Stomach (tissue), 8 donors: ENCODE measurements at regions not wholly inside any gene's neighbourhood (a gene's known extent, or its start where the extent isn't known, plus 50 kb on each side); places are given as distances from the start of the nearest gene placed in this dataset.
"Not testable (repeated sequence)": the region's sequence is repeated elsewhere in the genome, so short reads cannot be mapped to it uniquely, and the experiment has no call there.

Experiments
- DNase-seq, 2 donors: peaks; one replicate each; pipeline versions ENCODE4 v3.0.0 to v3.0.0-alpha.2; 2013 to 2019
- H3K27ac ChIP-seq, 5 donors: fragments of 200-600 bp in 4 of 5; sonication (generic) in 4 of 5; one replicate each; pipeline ENCODE4 v1.5.1; 2013 to 2019; ENCODE audit warnings: mild to moderate bottlenecking in 1 of 5, moderate library complexity in 1 of 5
- H3K27me3 ChIP-seq, 3 donors: fragments of 200-600 bp; sonication (generic); one replicate each; pipeline ENCODE4 v1.5.1; 2017 to 2019; ENCODE audit warnings: mixed run types in 1 of 3
- H3K36me3 ChIP-seq, 4 donors: fragments of 200-600 bp; sonication (generic); 1 replicate in 3 of 4; 2 replicates in 1 of 4; pipeline ENCODE4 v1.5.1; 2016 to 2019
- H3K4me1 ChIP-seq, 4 donors: fragments of 200-600 bp; sonication (generic); one replicate each; pipeline ENCODE4 v1.5.1; 2016 to 2019
- H3K4me3 ChIP-seq, 4 donors: fragments of 200-600 bp; sonication (generic) in 3 of 4; one replicate each; pipeline ENCODE4 v1.5.1; 2016 to 2019; ENCODE audit warnings: mild to moderate bottlenecking in 1 of 4
- H3K9me3 ChIP-seq, 4 donors: fragments of 200-600 bp; sonication (generic); one replicate each; pipeline ENCODE4 v1.5.1; 2016 to 2019
- CTCF ChIP-seq, 7 experiments: fragments of 450-650 bp in 4 of 7; fragments of 200-600 bp in 3 of 7; sonication (generic) in 3 of 7; IDR thresholded peaks; one replicate each; pipeline ENCODE4 v1.5.1; 2016 to 2019; ENCODE audit warnings: antibody characterized with exemption in 7 of 7, control low read depth in 2 of 7, mild to moderate bottlenecking in 1 of 7
- EP300 ChIP-seq: sonication (generic); formaldehyde crosslinking; IDR thresholded peaks from one replicate; pipeline ENCODE4 v1.6.1; 2017; ENCODE audit warnings: antibody characterized with exemption
- POLR2A ChIP-seq, 4 donors: fragments of 450-650 bp; IDR thresholded peaks; one replicate each; pipeline ENCODE4 v1.6.1; 2016; ENCODE audit warnings: antibody characterized with exemption in 4 of 4, control low read depth in 2 of 4, mild to moderate bottlenecking in 1 of 4, moderate library complexity in 1 of 4
- POLR2AphosphoS5 ChIP-seq, 3 donors: sonication (generic); formaldehyde crosslinking; IDR thresholded peaks; one replicate each; pipeline ENCODE4 v1.6.1; 2016; ENCODE audit warnings: antibody characterized with exemption in 3 of 3
- WGBS, 5 donors: extraction: QIAGEN DNeasy Blood & Tissue Kit in 3 of 5; methylation state at CpG; one replicate each; pipeline versions ENCODE4 v1.1.5 to v1.1.7; 2013 to 2018; 5-methylcytosine and 5-hydroxymethylcytosine counted together
- intact Hi-C: fragments of 100-400 bp; cut with DNase I; formaldehyde crosslinking; loops from one replicate; pipeline ENCODE4 v1.15.1; 2023; ENCODE audit warnings: low total_unique reads
- donor health status: healthy with polysubstance abuse.
- donor health status: Bipolar disorder and iron deficiency.
- donor health status: healthy.

- no peak overlapping the region for H3K4me3 ChIP-seq
- H3K9me3 ChIP-seq = peaks cover 0 to 17% (median 0%) of the 10 kb centered on the region in 4 donors
- TF ChIP-seq POLR2AphosphoS5 (IDR thresholded peaks at IDR 0.05) (no peak), CTCF (IDR thresholded peaks at IDR 0.05) (no peak), EP300 (no peak), POLR2A (IDR thresholded peaks at IDR 0.05) (no peak)
- H3K27ac ChIP-seq = no peak overlapping the region
- no peak for DNase-seq
- intact Hi-C loops = no loop called here
- H3K27me3 ChIP-seq = no peaks in the 10 kb centered on the region
- 58 to 72% (median 64%) methylated on average over 4 of the region's 4 CpGs for WGBS, 5 donors
- H3K4me1 ChIP-seq = no peaks in the 10 kb centered on the region
- H3K36me3 ChIP-seq = no peaks in the 10 kb centered on the region
Observed at GRCh38 chr15:93920204-93920603, 311.2 kb upstream of the MCTP2 start.

DNA sequence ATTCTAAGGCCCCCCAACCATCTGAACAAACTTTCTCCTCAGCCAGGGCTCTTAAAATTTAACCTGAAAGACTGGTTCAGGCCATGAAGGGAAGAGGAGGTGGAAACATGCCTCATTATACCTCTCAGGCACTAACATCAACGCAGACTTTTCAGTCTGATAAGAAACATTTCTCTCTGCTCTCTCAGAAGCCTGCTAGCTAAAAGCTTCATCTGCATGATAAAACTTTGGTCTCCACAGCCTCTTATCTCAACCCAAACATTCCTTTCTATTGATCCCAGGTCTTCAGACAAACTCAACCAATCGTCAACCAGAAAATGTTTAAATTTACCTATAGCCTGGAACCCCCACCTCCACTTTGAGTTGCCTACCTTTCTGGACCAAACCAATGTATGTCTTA is 312.6 kb upstream of the MCTP2 start:
- 25 to 54% (median 38%) methylated on average over 2 of the region's 2 CpGs for WGBS, 5 donors
- not testable (repeated sequence) for H3K36me3 ChIP-seq

DNA sequence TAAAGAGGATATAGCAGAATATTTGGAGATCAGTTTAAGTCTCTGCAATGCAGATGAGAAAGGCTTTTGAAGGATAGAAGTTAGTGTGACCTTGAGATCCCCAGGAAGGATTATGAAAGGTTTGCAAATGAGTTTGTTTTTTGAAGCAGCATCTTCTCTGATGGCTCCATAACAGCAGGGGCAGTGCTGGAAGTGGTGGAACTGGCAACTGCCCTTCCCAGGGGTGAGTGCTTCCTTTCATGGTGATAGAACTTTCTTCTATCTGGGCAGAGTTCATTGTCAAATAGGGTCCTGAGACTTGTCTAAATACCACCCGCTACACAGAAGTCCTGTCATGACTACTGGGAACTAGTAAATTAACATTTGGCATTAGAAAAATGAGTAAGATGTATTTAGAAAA is 314.2 kb upstream of the MCTP2 start:
- no peaks in the 10 kb centered on the region for H3K4me1 ChIP-seq
- peaks cover 0 to 12% (median 0%) of the 10 kb centered on the region in 4 donors for H3K9me3 ChIP-seq
- H3K4me3 ChIP-seq = no peak overlapping the region
- H3K36me3 ChIP-seq = no peaks in the 10 kb centered on the region
- no peaks in the 10 kb centered on the region for H3K27me3 ChIP-seq
- intact Hi-C loops = no loop called here
- WGBS, 5 donors = 73 to 96% (median 95%) methylated on average over 1 of the region's 1 CpG
- no peak for TF ChIP-seq CTCF (IDR thresholded peaks at IDR 0.05)
- DNase-seq = no peak
- no peak overlapping the region for H3K27ac ChIP-seq

More for the DNA sequence above, 312.6 kb upstream of the MCTP2 start:
- H3K4me3 ChIP-seq, DNase-seq, H3K4me1 ChIP-seq, H3K27me3 ChIP-seq, H3K27ac ChIP-seq, intact Hi-C loops: not testable (repeated sequence)
- H3K9me3 ChIP-seq = peaks cover 0 to 17% (median 0%) of the 10 kb centered on the region in 4 donors

- intact Hi-C loops = no loop called here
- Histone ChIP-seq H3K4me1 (no peaks in the 10 kb centered on the region), H3K4me3 (no peak overlapping the region), H3K9me3 (no peaks in the 10 kb centered on the region), H3K27me3 (no peaks in the 10 kb centered on the region), H3K36me3 (no peaks in the 10 kb centered on the region), H3K27ac (no peak overlapping the region)
- DNase-seq = no peak
- TF ChIP-seq CTCF (IDR thresholded peaks at IDR 0.05) (no peak), POLR2AphosphoS5 (IDR thresholded peaks at IDR 0.05) (no peak), EP300 (no peak), POLR2A (IDR thresholded peaks at IDR 0.05) (no peak)
- WGBS, 5 donors = 73 to 80% (median 76%) methylated on average over 3 of the region's 3 CpGs
Observed at GRCh38 chr15:93913871-93914270, 317.5 kb upstream of the MCTP2 start.

DNA sequence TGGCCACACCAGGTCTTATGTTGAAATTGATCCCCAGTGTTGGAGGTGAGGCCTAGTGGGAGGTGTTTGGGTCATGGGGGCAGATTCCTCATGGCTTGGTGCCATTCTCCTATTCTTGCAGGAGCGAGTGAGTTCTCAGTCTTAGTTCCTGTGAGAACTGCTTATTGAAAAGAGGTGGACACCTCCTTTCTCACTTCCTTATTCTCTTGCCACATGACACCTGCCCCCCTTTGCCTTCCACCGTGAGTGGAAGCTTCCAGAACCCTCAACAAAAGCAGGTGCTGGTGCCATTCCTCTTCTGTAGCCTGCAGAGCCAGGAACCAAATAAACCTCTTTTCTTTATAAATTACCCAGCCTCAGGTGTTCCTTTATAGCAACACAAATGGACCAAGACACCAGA is 318.1 kb upstream of the MCTP2 start:
- TF ChIP-seq POLR2AphosphoS5 (IDR thresholded peaks at IDR 0.05) (no peak), EP300 (no peak), POLR2A (IDR thresholded peaks at IDR 0.05) (no peak), CTCF (IDR thresholded peaks at IDR 0.05) (no peak)
- Histone ChIP-seq H3K4me3 (no peak overlapping the region), H3K27ac (no peak overlapping the region), H3K9me3 (no peaks in the 10 kb centered on the region), H3K4me1 (no peaks in the 10 kb centered on the region), H3K27me3 (no peaks in the 10 kb centered on the region), H3K36me3 (no peaks in the 10 kb centered on the region)
- WGBS, 5 donors = 56 to 67% (median 61%) methylated on average over 2 of the region's 2 CpGs
- intact Hi-C loops = no loop called here
- no peak for DNase-seq
